ENCODE measurements at regions not wholly inside any gene's neighbourhood (a gene's known extent, or its start where the extent isn't known, plus 50 kb on each side); places are given as distances from the start of the nearest gene placed in this dataset.
"Not testable (repeated sequence)": the region's sequence is repeated elsewhere in the genome, so short reads cannot be mapped to it uniquely, and the experiment has no call there.

GRCh38 chr2:153657651-153658050, 179.1 kb upstream of the RPRM start:
- no peak overlapping the region for H3K9ac ChIP-seq
- no peaks in the 10 kb centered on the region for H4K20me1 ChIP-seq (ENCODE audit: insufficient read depth)
- no peak for TF ChIP-seq CTCF (conservative IDR thresholded peaks at IDR 0.05; ENCODE audit: low read depth, low read length)
- H3K4me3 ChIP-seq (IDR thresholded peaks at IDR 0.05; ENCODE audit: insufficient read depth, low read depth, low read length): no peak overlapping the region
- no peaks in the 10 kb centered on the region for H3K27me3 ChIP-seq (ENCODE audit: insufficient read depth, low read depth)
- no peaks in the 10 kb centered on the region for H3K36me3 ChIP-seq (ENCODE audit: insufficient read depth)
- no peak overlapping the region for H3K4me2 ChIP-seq
- no peaks in the 10 kb centered on the region for H3K4me1 ChIP-seq (ENCODE audit: low read depth, poor library complexity, severe bottlenecking)
- H3K27ac ChIP-seq: no peak overlapping the region
- H3K79me2 ChIP-seq (ENCODE audit: insufficient read depth, low read depth): no peaks in the 10 kb centered on the region
- H2AFZ ChIP-seq (ENCODE audit: low read depth): no peak overlapping the region

GRCh38 chr2:153661801-153662200, 183.2 kb upstream of the RPRM start:
- H3K36me3 ChIP-seq (ENCODE audit: insufficient read depth): no peaks in the 10 kb centered on the region
- no peak for TF ChIP-seq CTCF (conservative IDR thresholded peaks at IDR 0.05; ENCODE audit: low read depth, low read length)
- no peak overlapping the region for H3K4me2 ChIP-seq
- H3K27ac ChIP-seq: no peak overlapping the region
- H3K4me3 ChIP-seq (IDR thresholded peaks at IDR 0.05; ENCODE audit: insufficient read depth, low read depth, low read length): no peak overlapping the region
- no peaks in the 10 kb centered on the region for H3K27me3 ChIP-seq (ENCODE audit: insufficient read depth, low read depth)
- H3K79me2 ChIP-seq (ENCODE audit: insufficient read depth, low read depth): no peaks in the 10 kb centered on the region
- no peaks in the 10 kb centered on the region for H3K4me1 ChIP-seq (ENCODE audit: low read depth, poor library complexity, severe bottlenecking)
- H4K20me1 ChIP-seq (ENCODE audit: insufficient read depth): no peaks in the 10 kb centered on the region
- H3K9ac ChIP-seq: no peak overlapping the region
- H2AFZ ChIP-seq (ENCODE audit: low read depth): no peak overlapping the region

GRCh38 chr2:153663371-153663770, 184.8 kb upstream of the RPRM start:
- Histone ChIP-seq H2AFZ (ENCODE audit: low read depth) (no peak overlapping the region), H3K9ac (no peak overlapping the region), H3K36me3 (ENCODE audit: insufficient read depth) (no peaks in the 10 kb centered on the region), H3K27ac (no peak overlapping the region), H4K20me1 (ENCODE audit: insufficient read depth) (no peaks in the 10 kb centered on the region), H3K4me2 (no peak overlapping the region), H3K4me3 (IDR thresholded peaks at IDR 0.05; ENCODE audit: insufficient read depth, low read depth, low read length) (no peak overlapping the region), H3K79me2 (ENCODE audit: insufficient read depth, low read depth) (no peaks in the 10 kb centered on the region), H3K27me3 (ENCODE audit: insufficient read depth, low read depth) (no peaks in the 10 kb centered on the region), H3K4me1 (ENCODE audit: low read depth, poor library complexity, severe bottlenecking) (no peaks in the 10 kb centered on the region)
- no peak for TF ChIP-seq CTCF (conservative IDR thresholded peaks at IDR 0.05; ENCODE audit: low read depth, low read length)

GRCh38 chr2:153664009-153664408, 185.4 kb upstream of the RPRM start:
- H3K9ac ChIP-seq; H4K20me1 ChIP-seq (ENCODE audit: insufficient read depth); H3K27ac ChIP-seq; H3K36me3 ChIP-seq (ENCODE audit: insufficient read depth); H3K4me3 ChIP-seq (IDR thresholded peaks at IDR 0.05; ENCODE audit: insufficient read depth, low read depth, low read length); H3K4me1 ChIP-seq (ENCODE audit: low read depth, poor library complexity, severe bottlenecking); H3K79me2 ChIP-seq (ENCODE audit: insufficient read depth, low read depth); H3K4me2 ChIP-seq; H3K27me3 ChIP-seq (ENCODE audit: insufficient read depth, low read depth); H2AFZ ChIP-seq (ENCODE audit: low read depth): not testable (repeated sequence)

GRCh38 chr2:153667475-153667874, 188.9 kb upstream of the RPRM start:
- no peak overlapping the region for H3K4me3 ChIP-seq (IDR thresholded peaks at IDR 0.05; ENCODE audit: insufficient read depth, low read depth, low read length)
- no peak for TF ChIP-seq CTCF (conservative IDR thresholded peaks at IDR 0.05; ENCODE audit: low read depth, low read length)

More at GRCh38 chr2:153667475-153667874, 188.9 kb upstream of the RPRM start:
- no peaks in the 10 kb centered on the region for H3K79me2 ChIP-seq (ENCODE audit: insufficient read depth, low read depth)
- H2AFZ ChIP-seq (ENCODE audit: low read depth): no peak overlapping the region
- no peaks in the 10 kb centered on the region for H4K20me1 ChIP-seq (ENCODE audit: insufficient read depth)
- H3K9ac ChIP-seq: no peak overlapping the region
- H3K4me1 ChIP-seq (ENCODE audit: low read depth, poor library complexity, severe bottlenecking): no peaks in the 10 kb centered on the region
- no peaks in the 10 kb centered on the region for H3K36me3 ChIP-seq (ENCODE audit: insufficient read depth)
- no peak overlapping the region for H3K27ac ChIP-seq
- no peak overlapping the region for H3K4me2 ChIP-seq
- H3K27me3 ChIP-seq (ENCODE audit: insufficient read depth, low read depth): no peaks in the 10 kb centered on the region

Data from KMS-11 (cell line).